ENCODE measurements at regions not wholly inside any gene's neighbourhood (a gene's known extent, or its start where the extent isn't known, plus 50 kb on each side); places are given as distances from the start of the nearest gene placed in this dataset.
A peak's percentile ranks its signal among the peaks of the same experiment; 100 is the strongest.
"Not testable (repeated sequence)": the region's sequence is repeated elsewhere in the genome, so short reads cannot be mapped to it uniquely, and the experiment has no call there.

GRCh38 chr3:145471976-145472375 is 689.0 kb downstream of the PLOD2 start:
- no peak for TF ChIP-seq CTCF (IDR thresholded peaks at IDR 0.05)

GRCh38 chr3:145482735-145483134 is 678.2 kb downstream of the PLOD2 start:
- H3K4me3 ChIP-seq; H3K27ac ChIP-seq; H3K36me3 ChIP-seq; H3K9me3 ChIP-seq; H3K4me1 ChIP-seq; ATAC-seq; intact Hi-C loops (cut with DNase I); FAIRE-seq; H3K27me3 ChIP-seq: not testable (repeated sequence)
- peak in 1 of 6 donors; percentile 14 for DNase-seq
- 87% methylated on average over 14 to 18 of the region's 25 CpGs for WGBS, 2 donors

More at GRCh38 chr3:145471976-145472375, 689.0 kb downstream of the PLOD2 start:
- ATAC-seq (no peak), DNase-seq (no peak), FAIRE-seq (no peak)
- Histone ChIP-seq H3K27me3 (no peaks in the 10 kb centered on the region), H3K4me1 (no peaks in the 10 kb centered on the region), H3K27ac (no peak overlapping the region), H3K4me3 (no peak overlapping the region), H3K9me3 (no peaks in the 10 kb centered on the region), H3K36me3 (no peaks in the 10 kb centered on the region)
- 57 to 66% methylated on average over 3 of the region's 3 CpGs for WGBS, 2 donors
- intact Hi-C loops (cut with DNase I): no loop called here

GRCh38 chr3:145483992-145484391 is 677.0 kb downstream of the PLOD2 start:
- no peaks in the 10 kb centered on the region for H3K27me3 ChIP-seq
- H3K4me3 ChIP-seq: no peak overlapping the region
- no peak overlapping the region for H3K27ac ChIP-seq
- ATAC-seq (no peak), DNase-seq (no peak), FAIRE-seq (no peak)
- 63 to 70% methylated on average over 3 of the region's 3 CpGs for WGBS, 2 donors
- no peaks in the 10 kb centered on the region for H3K9me3 ChIP-seq
- H3K36me3 ChIP-seq: no peaks in the 10 kb centered on the region
- no peaks in the 10 kb centered on the region for H3K4me1 ChIP-seq
- intact Hi-C loops (cut with DNase I): no loop called here
- TF ChIP-seq CTCF (IDR thresholded peaks at IDR 0.05): no peak

GRCh38 chr3:145489011-145489410 is 672.0 kb downstream of the PLOD2 start:
- Histone ChIP-seq H3K4me1 (no peaks in the 10 kb centered on the region), H3K9me3 (no peaks in the 10 kb centered on the region), H3K27ac (no peak overlapping the region), H3K27me3 (no peaks in the 10 kb centered on the region), H3K4me3 (no peak overlapping the region), H3K36me3 (no peaks in the 10 kb centered on the region)
- FAIRE-seq: no peak
- no peak for DNase-seq
- intact Hi-C loops (cut with DNase I): no loop called here
- TF ChIP-seq CTCF (IDR thresholded peaks at IDR 0.05): no peak
- ATAC-seq: no peak

GRCh38 chr3:145490088-145491048 is 670.6 kb downstream of the PLOD2 start:
- no peaks in the 10 kb centered on the region for H3K4me1 ChIP-seq
- no peaks in the 10 kb centered on the region for H3K27me3 ChIP-seq
- 53 to 64% methylated on average over 11 of the region's 11 CpGs for WGBS, 2 donors
- no peak overlapping the region for H3K27ac ChIP-seq
- no peaks in the 10 kb centered on the region for H3K9me3 ChIP-seq
- no peaks in the 10 kb centered on the region for H3K36me3 ChIP-seq
- ATAC-seq (no peak), FAIRE-seq (no peak), DNase-seq (peak in 1 of 6 donors; percentile 32)
- H3K4me3 ChIP-seq: no peak overlapping the region
- intact Hi-C loops (cut with DNase I): no loop called here
- no peak for TF ChIP-seq CTCF (IDR thresholded peaks at IDR 0.05)
